ENCODE measurements at regions not wholly inside any gene's neighbourhood (a gene's known extent, or its start where the extent isn't known, plus 50 kb on each side); places are given as distances from the start of the nearest gene placed in this dataset.
"Not testable (repeated sequence)": the region's sequence is repeated elsewhere in the genome, so short reads cannot be mapped to it uniquely, and the experiment has no call there.

DNA sequence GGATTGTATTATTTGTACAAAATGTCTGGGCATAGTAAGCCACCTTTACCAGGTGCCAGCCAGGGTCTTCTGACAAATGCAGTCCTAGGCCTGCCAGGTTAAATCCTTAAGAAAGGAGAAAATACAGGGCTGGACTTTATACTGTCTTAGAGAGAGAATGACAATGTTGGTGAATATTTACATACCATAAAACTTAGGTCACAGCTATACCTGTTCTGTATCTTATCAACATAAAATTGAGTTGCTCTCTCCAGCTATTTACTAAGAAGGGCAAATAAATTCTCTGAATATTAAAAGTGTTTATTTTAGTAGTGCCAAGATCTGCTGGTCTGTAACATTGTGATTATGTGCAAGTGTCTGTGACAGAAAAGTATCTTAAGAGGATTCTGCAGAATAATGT is 971.1 kb downstream of the AACS start:
- Mint-ChIP-seq H3K36me3 (ENCODE audit: insufficient read depth, unreplicated experiment) (no peaks in the 10 kb centered on the region), H3K27me3 (ENCODE audit: insufficient read depth, unreplicated experiment) (no peaks in the 10 kb centered on the region)
- no peak for TF ChIP-seq CTCF (IDR thresholded peaks at IDR 0.05; ENCODE audit: unreplicated experiment)

DNA sequence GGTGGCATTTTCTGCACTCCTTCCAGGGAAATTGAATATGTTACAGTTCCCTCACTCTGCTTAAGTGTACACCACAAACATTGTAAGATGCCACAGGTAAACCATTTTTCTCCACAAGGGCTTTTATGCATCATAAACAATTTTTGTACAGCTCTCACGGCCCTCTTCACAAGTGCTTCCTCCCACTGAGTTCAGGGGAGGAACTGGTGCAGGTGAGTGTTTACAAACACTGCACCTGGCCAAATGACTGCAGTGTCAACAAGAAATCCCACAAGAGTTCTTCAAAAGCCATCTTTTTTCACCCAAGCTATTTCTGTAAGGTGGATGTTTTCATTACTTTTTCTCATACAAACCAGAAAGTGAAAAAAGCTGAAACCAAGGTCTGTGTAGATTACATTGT is 973.2 kb downstream of the AACS start:
- no peak for TF ChIP-seq CTCF (IDR thresholded peaks at IDR 0.05; ENCODE audit: unreplicated experiment)

More for the DNA sequence above, 971.1 kb downstream of the AACS start:
- ChIA-PET CTCF (interaction anchor here (1.2 kb wide), 1 partner anchor 8 kb away, joined by 4 read pairs; no protein-coding TSS in a partner anchor), POLR2A (interaction anchor here (1.2 kb wide), 1 partner anchor 15 kb away, joined by 3 read pairs; no protein-coding TSS in a partner anchor)
- no peak for DNase-seq (ENCODE audit: unreplicated experiment)
- intact Hi-C loops (cut with micrococcal nuclease): no loop called here
- Mint-ChIP-seq H3K9me3 (ENCODE audit: unreplicated experiment) (peaks cover 7% of the 10 kb centered on the region), H3K4me3 (ENCODE audit: unreplicated experiment) (no peak overlapping the region), H3K27ac (ENCODE audit: low read depth, unreplicated experiment) (no peak overlapping the region), H3K4me1 (ENCODE audit: insufficient read depth, unreplicated experiment) (no peaks in the 10 kb centered on the region)
- BruUV-seq (replicated peaks): no TSS peak

DNA sequence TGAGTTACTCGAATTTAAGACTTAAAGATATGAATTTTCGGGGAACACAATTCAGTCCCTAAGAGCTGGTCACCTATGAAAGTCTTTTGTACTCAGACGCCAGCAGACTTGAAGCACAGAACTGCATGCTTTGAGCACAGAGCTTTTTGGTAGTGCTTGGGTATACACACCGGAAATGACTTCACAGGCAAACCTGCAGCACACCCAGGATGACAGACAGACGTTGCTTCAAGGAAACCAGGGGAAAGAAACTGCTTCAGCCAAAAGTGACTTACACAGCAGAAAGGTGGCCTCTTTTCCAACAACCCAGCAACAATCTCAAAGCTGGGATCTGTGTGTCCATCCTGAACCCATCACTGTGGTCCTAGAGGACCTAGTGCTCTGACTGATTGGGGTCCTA is 975.1 kb downstream of the AACS start:
- BruUV-seq (replicated peaks): no TSS peak
- TF ChIP-seq CTCF (IDR thresholded peaks at IDR 0.05; ENCODE audit: unreplicated experiment): no peak
- peaks cover 7% of the 10 kb centered on the region for H3K9me3 Mint-ChIP-seq (ENCODE audit: unreplicated experiment)
- ChIA-PET CTCF (no interaction called here), POLR2A (no interaction called here)
- no peaks in the 10 kb centered on the region for H3K4me1 Mint-ChIP-seq (ENCODE audit: insufficient read depth, unreplicated experiment)
- no peak overlapping the region for H3K4me3 Mint-ChIP-seq (ENCODE audit: unreplicated experiment)
- no peak for DNase-seq (ENCODE audit: unreplicated experiment)
- intact Hi-C loops (cut with micrococcal nuclease): no loop called here
- no peaks in the 10 kb centered on the region for H3K27me3 Mint-ChIP-seq (ENCODE audit: insufficient read depth, unreplicated experiment)
- no peaks in the 10 kb centered on the region for H3K36me3 Mint-ChIP-seq (ENCODE audit: insufficient read depth, unreplicated experiment)
- H3K27ac Mint-ChIP-seq (ENCODE audit: low read depth, unreplicated experiment): no peak overlapping the region

More for the DNA sequence above, 973.2 kb downstream of the AACS start:
- CTCF ChIA-PET: interaction anchor here (0.6 to 1.0 kb wide), 4 partner anchors 271 to 668 kb away, joined by 3 read pairs; no protein-coding TSS in a partner anchor
- Mint-ChIP-seq H3K27me3 (ENCODE audit: insufficient read depth, unreplicated experiment) (no peaks in the 10 kb centered on the region), H3K27ac (ENCODE audit: low read depth, unreplicated experiment) (no peak overlapping the region), H3K4me3 (ENCODE audit: unreplicated experiment) (no peak overlapping the region), H3K36me3 (ENCODE audit: insufficient read depth, unreplicated experiment) (no peaks in the 10 kb centered on the region), H3K4me1 (ENCODE audit: insufficient read depth, unreplicated experiment) (no peaks in the 10 kb centered on the region), H3K9me3 (ENCODE audit: unreplicated experiment) (peaks cover 7% of the 10 kb centered on the region)
- POLR2A ChIA-PET: no interaction called here
- intact Hi-C loops (cut with micrococcal nuclease): no loop called here
- BruUV-seq (replicated peaks): no TSS peak
- DNase-seq (ENCODE audit: unreplicated experiment): no peak

DNA sequence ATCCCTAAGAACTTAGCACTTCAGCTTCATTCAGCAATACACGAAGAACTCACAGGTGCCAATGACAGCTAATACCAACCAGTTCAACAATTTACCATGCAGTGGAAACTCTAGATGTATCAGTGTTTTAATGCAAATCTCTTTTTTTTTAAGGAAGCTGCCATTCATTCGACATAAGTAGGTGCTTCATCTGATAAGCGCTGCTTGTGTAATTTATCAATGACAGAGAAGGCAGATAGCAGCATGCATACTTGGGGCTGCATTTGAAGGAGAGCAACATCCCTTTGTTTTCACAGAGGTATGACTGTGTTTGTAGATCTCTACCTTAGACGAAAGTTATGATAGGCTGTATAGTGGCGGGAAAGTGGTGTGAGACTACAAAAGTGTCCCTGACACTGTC is 977.1 kb downstream of the AACS start:
- TF ChIP-seq CTCF (IDR thresholded peaks at IDR 0.05; ENCODE audit: unreplicated experiment): no peak
- no peak for DNase-seq (ENCODE audit: unreplicated experiment)
- intact Hi-C loops (cut with micrococcal nuclease): no loop called here
- no peak overlapping the region for H3K27ac Mint-ChIP-seq (ENCODE audit: low read depth, unreplicated experiment)
- BruUV-seq (replicated peaks): no TSS peak
- no peak overlapping the region for H3K4me3 Mint-ChIP-seq (ENCODE audit: unreplicated experiment)
- H3K27me3 Mint-ChIP-seq (ENCODE audit: insufficient read depth, unreplicated experiment): no peaks in the 10 kb centered on the region
- H3K4me1 Mint-ChIP-seq (ENCODE audit: insufficient read depth, unreplicated experiment): no peaks in the 10 kb centered on the region
- H3K9me3 Mint-ChIP-seq (ENCODE audit: unreplicated experiment): peaks cover 6% of the 10 kb centered on the region
- ChIA-PET CTCF (interaction anchor here (1.2 to 2.6 kb wide), 2 partner anchors 10 to 706 kb away, joined by 4 to 7 read pairs; no protein-coding TSS in a partner anchor), POLR2A (no interaction called here)
- no peaks in the 10 kb centered on the region for H3K36me3 Mint-ChIP-seq (ENCODE audit: insufficient read depth, unreplicated experiment)

DNA sequence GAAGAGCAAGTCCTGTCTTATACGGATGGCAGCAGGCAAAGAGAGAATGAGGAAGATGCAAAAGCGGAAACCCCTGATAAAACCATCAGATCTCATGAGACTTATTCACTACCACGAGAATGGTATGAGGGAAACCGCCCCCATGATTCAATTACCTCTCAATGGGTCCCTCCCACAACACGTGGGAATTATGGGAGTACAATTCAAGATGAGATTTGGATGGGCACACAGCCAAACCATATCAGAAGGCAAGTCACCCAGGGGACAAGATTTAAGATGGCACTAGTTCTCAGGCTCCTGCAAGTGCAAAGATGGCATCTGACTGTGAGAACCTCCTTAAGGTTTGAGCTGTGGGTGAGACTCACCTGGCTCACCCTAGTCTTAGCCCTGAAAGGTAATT is 984.3 kb downstream of the AACS start:
- BruUV-seq (replicated peaks); H3K27ac Mint-ChIP-seq (ENCODE audit: low read depth, unreplicated experiment); H3K4me3 Mint-ChIP-seq (ENCODE audit: unreplicated experiment); CTCF ChIA-PET; H3K9me3 Mint-ChIP-seq (ENCODE audit: unreplicated experiment); H3K36me3 Mint-ChIP-seq (ENCODE audit: insufficient read depth, unreplicated experiment); DNase-seq (ENCODE audit: unreplicated experiment); intact Hi-C loops (cut with micrococcal nuclease); H3K27me3 Mint-ChIP-seq (ENCODE audit: insufficient read depth, unreplicated experiment): not testable (repeated sequence)
- peaks cover 19% of the 10 kb centered on the region for H3K4me1 Mint-ChIP-seq (ENCODE audit: insufficient read depth, unreplicated experiment)
- POLR2A ChIA-PET: interaction anchor here (0.6 to 0.7 kb wide), 3 partner anchors 60 to 468 kb away, joined by 3 read pairs; no protein-coding TSS in a partner anchor
